ENCODE measurements at regions not wholly inside any gene's neighbourhood (a gene's known extent, or its start where the extent isn't known, plus 50 kb on each side); places are given as distances from the start of the nearest gene placed in this dataset.

GRCh38 chr7:156024201-156024600 lies 211.9 kb upstream of the SHH start:
- DNase-seq, result no peak
- Histone ChIP-seq H3K27ac (no peak overlapping the region), H3K36me3 (no peaks in the 10 kb centered on the region), H3K9me3 (no peaks in the 10 kb centered on the region), H3K27me3 (no peaks in the 10 kb centered on the region), H3K4me1 (no peaks in the 10 kb centered on the region), H3K4me3 (replicated peaks in 1 of 3) (no peak overlapping the region)
- TF ChIP-seq CTCF (IDR thresholded peaks at IDR 0.05) (no peak), POLR2A (IDR thresholded peaks at IDR 0.05) (no peak)
- intact Hi-C loops (cut with DNase I), result no loop called here
- WGBS, 2 donors, result 90 to 94% methylated on average over 7 of the region's 7 CpGs

GRCh38 chr7:156022483-156023459 lies 210.5 kb upstream of the SHH start:
- DNase-seq, result no peak
- 89 to 90% methylated on average over 25 to 26 of the region's 26 CpGs for WGBS, 2 donors
- no peak overlapping the region for H3K27ac ChIP-seq
- no peaks in the 10 kb centered on the region for H3K27me3 ChIP-seq
- intact Hi-C loops (cut with DNase I), result no loop called here
- no peak overlapping the region for H3K4me3 ChIP-seq (replicated peaks in 1 of 3)
- TF ChIP-seq POLR2A (IDR thresholded peaks at IDR 0.05) (no peak), CTCF (IDR thresholded peaks at IDR 0.05) (no peak)
- no peaks in the 10 kb centered on the region for H3K36me3 ChIP-seq
- no peaks in the 10 kb centered on the region for H3K9me3 ChIP-seq
- H3K4me1 ChIP-seq, result no peaks in the 10 kb centered on the region

- H3K4me1 ChIP-seq, result no peaks in the 10 kb centered on the region
- no peaks in the 10 kb centered on the region for H3K36me3 ChIP-seq
- no peaks in the 10 kb centered on the region for H3K9me3 ChIP-seq
- H3K27me3 ChIP-seq, result no peaks in the 10 kb centered on the region
- no peak overlapping the region for H3K27ac ChIP-seq
- no peak for DNase-seq
- intact Hi-C loops (cut with DNase I), result no loop called here
- TF ChIP-seq POLR2A (IDR thresholded peaks at IDR 0.05), result no peak
- no peak for TF ChIP-seq CTCF (IDR thresholded peaks at IDR 0.05)
- no peak overlapping the region for H3K4me3 ChIP-seq (replicated peaks in 1 of 3)
- WGBS, 2 donors, result 63 to 71% methylated on average over 9 of the region's 9 CpGs
Measured at GRCh38 chr7:156021471-156021870, 209.2 kb upstream of the SHH start.

GRCh38 chr7:156020566-156020965 lies 208.3 kb upstream of the SHH start:
- H3K4me1 ChIP-seq, result no peaks in the 10 kb centered on the region
- H3K36me3 ChIP-seq, result no peaks in the 10 kb centered on the region
- no peak for DNase-seq
- 84 to 88% methylated on average over 5 of the region's 5 CpGs for WGBS, 2 donors
- TF ChIP-seq POLR2A (IDR thresholded peaks at IDR 0.05) (no peak), CTCF (IDR thresholded peaks at IDR 0.05) (no peak)
- no peak overlapping the region for H3K27ac ChIP-seq
- no peaks in the 10 kb centered on the region for H3K9me3 ChIP-seq
- intact Hi-C loops (cut with DNase I), result no loop called here
- H3K4me3 ChIP-seq (replicated peaks in 1 of 3), result no peak overlapping the region
- no peaks in the 10 kb centered on the region for H3K27me3 ChIP-seq

All from thyroid gland (tissue), 4 donors.